C1 segment of cervical spinal cord (tissue), 14 donors: ENCODE measurements at regions not wholly inside any gene's neighbourhood (a gene's known extent, or its start where the extent isn't known, plus 50 kb on each side); places are given as distances from the start of the nearest gene placed in this dataset.

Experiments used
- DNase-seq, 14 donors: peaks; one replicate each; lab custom pipeline; 2025; lab: John Stamatoyannopoulos, UW

DNA sequence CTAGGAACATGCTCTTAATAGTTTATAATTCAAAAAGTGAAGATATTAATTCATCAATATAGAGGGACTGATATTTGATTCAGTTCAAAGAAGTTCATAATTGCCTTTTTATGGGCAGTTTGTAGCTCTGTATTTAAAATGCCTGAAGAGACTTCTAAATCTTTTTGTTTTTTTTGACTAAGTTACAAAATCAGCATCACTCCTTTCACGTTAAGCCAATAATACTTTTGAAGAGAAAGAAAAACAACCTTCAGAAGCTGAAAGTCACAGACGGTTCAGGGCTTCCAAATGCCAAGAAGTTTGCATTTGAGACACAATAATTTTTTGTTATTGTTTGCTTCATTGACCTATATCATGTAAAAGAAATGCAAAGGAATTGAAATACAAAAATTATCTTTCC is 394.6 kb upstream of the NR2F2 start:
- DNase-seq, result no peak

DNA sequence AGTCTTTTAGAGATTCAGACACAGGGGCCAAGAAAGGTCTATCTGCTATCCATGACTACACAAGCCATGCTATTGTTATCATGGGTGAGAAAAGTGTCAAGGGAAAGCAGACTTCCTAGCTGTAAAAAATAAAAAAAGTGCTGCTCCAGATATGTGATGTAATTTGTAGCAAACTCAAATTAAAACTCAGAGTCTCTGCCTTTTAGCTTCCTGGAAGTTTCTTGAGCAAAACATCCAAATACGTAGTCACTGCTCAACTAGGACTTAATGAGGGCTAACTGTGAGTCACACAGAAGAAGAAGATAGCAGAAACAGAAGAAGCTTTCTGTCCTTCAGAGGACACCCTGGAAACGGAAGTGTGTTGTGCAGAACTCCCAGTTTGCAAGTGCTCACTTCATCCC is 393.4 kb upstream of the NR2F2 start:
- DNase-seq, result no peak

DNA sequence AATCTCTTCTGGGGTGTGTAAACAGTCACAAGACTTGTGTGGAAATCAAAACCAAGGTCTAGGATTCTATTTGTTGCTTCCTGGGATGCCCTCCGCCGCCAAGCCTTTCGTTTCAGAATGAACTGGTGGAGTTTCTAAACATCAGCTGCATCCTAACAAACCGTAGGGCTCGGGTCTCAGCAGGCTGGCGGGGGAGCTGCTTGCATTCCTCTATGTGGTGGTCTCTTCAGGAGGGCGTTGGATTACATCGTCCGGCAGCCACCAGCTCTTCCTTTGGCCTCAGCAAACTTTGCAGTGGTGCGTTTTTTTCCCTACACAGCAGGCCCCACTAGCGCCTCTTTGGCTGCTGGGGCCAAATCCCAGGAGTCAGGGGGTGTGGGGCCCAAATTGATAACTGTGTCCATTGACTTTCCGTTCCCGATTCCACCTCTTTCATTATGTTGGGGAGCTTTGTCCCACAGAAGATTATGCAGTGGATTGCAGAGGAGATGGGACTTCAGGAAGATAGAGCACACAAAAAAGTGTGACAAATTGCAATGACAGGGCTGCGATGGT is 390.0 kb upstream of the NR2F2 start:
- DNase-seq, result no peak

DNA sequence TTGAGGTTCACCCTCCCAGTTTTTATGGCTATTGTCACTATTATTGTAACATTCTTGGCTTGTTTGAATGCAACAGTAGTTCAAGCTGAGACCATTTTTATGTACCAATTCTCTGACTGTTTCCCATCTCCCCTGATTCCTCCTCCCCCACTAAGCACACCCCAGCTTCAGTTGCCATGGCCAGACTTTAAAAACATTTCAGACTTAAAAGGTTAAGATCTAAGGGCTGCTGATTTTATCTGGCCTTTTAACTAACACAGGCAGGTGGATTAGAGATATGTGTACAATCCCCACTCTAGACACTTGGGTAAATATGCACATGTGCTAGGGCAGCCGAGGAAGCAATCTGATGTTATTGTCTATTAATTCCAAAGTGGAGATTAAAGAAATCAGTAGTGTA is 386.3 kb upstream of the NR2F2 start:
- DNase-seq, result no peak

DNA sequence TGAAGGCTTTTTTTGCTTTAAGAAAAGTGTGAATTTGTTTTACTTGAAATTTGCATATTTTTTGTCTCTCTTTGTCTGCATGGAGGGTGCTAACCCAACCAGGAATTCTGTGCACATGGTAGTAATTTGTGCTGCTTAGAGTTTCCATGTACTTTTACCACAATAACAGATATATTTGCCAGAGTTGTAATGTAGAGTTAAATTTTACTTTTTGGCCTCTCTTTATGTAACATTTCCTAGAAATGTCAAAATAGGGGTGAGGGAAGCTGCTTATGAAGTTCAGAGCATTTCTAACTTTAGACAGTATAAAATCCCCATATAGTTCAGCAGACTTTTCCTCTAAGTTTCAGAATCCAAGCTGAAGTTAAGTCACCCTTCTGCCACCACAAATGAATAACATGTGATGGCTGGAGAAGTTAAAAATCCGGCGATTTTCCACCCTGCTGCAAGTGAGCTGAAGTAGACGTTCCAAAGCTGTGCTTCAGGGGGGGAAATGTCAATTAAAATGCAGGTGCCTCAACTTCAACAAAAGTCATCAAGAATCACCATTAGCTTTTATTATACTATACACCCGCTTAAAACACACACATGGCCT is 385.7 kb upstream of the NR2F2 start:
- no peak for DNase-seq

DNA sequence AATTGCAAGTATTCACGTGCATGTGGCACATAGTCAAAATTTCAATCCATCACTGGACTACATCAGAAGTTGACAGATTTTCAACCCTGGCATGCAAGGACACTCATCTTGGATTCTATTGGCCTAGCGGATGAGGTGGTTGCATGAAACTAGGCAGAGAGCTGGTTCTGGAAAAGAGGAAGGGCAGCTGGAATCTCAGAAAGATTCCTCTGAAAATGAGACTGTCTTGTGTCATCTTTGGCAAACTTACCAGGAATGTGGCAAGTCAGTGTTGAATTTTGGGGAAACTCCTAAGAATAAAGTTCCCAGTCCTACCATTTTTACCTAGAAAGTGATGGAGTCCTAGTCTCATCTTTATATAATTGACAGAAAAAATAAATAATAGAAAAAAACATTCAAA is 384.3 kb upstream of the NR2F2 start:
- DNase-seq, result no peak

DNA sequence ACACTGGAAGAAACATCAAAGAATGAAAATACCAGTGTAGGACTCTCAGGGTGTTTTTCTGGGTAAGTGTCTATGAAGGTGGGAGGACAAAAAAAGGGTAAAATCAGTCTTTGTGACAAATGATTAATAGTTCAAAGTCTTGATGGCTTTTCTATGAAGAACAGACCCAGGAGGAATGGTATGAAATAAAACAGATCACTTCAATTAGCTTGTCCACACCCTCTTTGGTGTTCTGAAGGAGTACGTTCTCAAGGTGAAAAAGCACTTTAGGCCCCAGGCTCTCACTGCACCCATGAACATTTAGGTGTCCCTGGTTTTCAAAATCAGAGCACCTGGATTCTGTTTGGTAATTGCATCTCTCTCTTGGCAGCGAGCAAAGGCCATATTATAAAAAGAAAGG is 383.6 kb upstream of the NR2F2 start:
- DNase-seq, result no peak

DNA sequence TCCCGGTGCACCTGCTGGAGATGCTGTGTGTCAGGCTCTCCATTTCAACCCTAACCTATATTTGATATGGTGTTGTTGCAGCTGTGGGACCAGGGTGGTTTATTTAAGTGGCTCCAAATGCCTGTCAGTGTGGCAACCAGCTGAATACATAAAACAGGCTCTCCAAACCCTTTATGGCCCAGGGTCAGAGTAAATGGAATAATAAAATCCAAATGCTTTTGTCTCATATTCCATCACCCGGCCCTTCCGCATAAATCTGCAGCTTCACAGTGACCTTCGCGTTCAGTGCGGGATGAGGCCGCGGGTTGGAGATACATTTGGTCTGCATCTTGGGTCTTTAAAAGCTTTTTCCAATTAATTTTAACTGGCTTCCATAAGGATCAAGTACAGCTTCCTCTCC is 382.1 kb upstream of the NR2F2 start:
- no peak for DNase-seq

DNA sequence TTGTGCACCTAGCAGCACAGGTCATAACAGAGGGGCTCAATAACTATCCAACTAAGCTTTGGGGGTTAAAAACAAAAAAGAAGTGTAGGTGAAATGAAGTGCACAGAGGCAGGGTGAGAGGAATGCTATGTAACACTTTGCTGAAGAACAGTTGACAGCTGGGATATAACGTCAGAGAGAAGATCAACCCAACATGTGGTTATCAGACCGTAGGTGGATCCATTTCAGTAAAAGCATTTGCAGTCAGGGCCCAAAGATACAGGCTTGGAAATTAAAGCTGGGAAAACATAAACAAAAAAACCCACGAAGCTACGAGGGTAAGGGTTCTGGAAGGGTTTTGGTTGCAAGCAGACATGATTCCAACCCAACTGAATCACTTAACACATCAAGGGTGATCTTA is 377.5 kb upstream of the NR2F2 start:
- no peak for DNase-seq

DNA sequence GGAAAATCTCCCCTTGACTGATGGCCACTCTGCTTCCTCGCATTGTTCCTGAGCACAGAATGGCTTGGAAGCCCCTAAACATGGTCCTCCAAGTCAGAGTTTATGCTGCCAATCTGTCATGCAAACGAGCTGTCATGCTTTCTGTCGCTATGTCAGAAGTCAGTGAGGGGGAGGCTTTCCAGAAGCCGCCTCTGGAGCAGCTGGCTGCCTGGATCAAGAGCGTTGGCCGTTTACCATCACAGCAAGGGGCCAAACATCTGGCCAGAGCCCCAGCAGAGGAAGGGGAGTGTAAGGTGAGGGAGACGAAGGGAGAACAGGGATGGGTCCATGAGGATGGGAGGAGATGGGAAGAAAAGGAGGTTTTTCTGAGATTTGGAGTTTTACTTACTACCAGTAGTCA is 372.6 kb upstream of the NR2F2 start:
- no peak for DNase-seq

DNA sequence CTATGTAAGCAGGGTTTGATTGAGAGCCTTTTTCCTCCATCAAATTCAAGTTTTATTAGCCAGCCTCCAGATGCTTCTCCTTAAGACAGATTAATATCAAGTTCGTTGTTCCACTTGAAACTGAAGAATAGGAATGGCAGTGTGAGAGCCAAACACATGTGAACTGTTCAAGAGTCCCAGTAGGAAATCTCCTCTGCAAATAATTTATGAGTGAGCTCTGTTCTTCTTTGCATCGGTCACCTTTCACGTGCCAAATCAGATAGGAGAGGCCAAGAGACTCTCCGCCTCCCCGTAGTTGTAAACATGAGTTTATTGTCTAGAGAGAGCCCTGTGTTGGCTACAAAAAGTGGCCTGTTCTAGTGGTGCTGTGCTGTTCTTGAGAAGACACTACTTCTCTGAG is 372.1 kb upstream of the NR2F2 start:
- DNase-seq, result no peak

DNA sequence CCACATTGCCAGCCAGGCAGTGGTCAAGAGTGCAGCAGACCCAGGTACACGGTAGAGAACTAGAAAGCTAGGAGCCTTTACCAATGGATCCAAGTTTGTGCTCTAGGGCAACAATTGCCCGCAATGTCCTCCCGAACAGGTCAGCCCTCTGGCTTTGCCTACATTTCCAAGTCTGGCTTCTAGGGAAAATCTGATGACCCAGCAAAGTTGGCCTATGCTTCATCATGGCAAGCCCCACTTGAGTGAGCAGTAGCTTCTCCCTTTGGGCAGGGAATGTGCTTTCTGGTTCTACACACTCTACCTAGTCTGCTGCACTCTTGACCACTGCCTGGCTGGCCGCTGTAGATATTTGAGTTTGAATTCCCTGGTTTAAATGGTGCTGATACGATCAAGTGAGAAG is 361.6 kb upstream of the NR2F2 start:
- no peak for DNase-seq

DNA sequence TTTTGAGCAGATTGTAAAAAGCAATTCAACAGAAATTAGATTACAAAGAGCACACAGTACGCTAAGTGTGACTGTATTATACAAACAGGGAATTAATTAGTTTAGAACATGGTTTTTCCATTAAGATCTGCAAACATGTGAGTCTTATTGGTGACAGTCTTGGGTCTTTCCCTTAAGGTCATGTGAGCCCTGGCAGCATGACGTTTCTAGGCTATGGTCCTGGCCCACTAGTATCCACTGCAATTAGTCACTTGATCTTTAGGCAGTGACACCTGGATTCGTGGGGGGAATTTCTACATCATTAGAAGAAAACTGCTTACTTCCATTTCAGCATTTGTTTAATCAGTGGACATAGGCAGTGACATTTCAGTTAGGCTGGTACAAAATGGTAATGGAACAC is 360.2 kb upstream of the NR2F2 start:
- DNase-seq, result no peak

DNA sequence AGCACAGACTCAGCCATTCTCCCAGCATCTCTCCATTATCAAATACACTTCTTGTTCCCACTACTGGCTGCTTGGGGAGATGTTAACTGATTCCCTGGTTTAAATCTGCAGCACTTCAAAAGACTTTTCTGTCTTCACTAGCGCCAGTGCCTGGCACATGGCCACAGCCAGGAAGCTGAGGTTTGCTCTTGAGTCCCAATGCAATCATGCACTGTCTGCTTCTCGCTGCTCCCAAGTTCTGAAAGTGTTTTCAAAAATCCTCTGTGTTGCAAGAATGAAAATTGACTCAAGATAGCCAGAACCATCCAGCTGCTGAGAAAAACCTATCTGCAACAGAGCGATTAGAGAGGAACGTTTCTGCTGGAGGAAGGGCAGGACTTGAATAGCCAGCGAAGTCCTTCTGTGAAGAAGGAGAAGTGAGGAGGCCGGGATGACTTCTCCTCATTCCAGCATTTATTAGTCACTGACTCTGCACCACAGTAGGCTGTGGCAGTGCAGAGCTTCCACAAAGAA is 358.4 kb upstream of the NR2F2 start:
- peak in 1 of 14 donors; percentile 0 for DNase-seq

DNA sequence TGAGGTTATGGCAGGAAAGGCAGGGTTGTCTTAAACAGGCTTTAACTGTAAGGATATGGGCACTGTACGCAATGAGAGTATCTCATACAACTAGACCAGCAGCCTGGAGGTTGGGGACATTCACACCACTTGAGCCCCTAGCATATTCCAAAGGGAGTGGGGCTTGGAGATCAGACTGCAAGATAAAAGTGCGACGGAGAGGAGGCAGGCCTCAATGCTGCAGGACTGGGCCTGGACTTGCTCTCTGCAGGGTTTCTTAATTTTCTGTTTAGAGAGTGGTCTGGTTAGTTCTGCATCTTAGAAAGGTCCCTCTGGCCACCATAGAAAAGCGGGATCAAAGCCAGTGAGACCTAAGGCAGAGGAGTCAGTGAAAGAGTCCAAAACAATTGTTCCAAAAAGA is 357.7 kb upstream of the NR2F2 start:
- no peak for DNase-seq

DNA sequence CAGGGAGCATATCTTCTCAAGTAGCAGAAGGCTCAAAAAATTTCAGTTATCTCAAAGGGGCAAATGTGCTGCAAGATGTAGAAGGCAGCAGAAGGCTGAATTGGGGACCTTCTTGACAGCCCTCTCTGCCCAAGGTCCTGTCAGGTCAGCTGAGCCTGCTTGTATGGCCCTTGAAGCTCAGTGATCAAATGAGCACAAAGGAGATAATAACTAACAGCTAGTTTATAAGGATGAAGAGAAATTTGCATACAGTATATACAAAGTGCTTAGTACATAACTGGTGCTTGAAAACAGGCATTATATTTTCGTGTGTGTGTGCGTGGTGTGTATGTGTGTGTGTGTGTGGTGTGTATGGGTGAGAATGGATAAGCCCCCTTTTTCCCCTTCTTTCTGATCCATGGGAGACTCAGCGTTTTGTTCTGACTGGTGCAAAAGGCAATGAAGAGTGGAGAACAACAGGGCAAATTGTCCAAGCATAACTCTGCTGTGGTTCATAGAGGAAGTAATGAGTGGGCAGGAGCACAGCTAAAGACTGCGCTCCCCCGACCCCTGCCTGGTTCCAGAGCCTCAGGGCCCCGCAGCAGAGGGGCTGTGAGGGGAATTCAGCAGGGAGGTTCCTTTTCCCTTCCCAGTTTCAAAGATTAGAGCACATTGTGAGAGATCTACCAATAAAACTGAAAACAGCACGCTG is 356.8 kb upstream of the NR2F2 start:
- DNase-seq, result no peak

DNA sequence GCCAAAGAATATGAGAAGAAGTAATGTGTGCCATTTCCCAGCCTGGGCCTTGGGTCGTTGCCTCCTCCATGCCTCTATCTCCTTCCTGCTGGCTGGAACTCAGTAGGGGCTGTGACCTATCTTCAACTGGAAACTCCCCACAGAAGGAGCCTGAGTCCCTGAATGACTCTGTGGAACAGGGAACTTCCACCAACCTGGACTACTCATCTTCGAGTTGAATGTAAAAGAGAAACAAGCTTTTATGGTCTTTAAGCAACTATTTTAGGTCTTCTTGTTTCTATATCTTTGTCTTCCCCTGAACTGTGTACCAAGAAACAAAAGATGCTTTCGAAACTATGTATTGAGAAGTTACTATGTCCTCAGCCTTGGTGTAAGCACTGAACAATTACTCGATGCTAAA is 355.3 kb upstream of the NR2F2 start:
- DNase-seq, result no peak

DNA sequence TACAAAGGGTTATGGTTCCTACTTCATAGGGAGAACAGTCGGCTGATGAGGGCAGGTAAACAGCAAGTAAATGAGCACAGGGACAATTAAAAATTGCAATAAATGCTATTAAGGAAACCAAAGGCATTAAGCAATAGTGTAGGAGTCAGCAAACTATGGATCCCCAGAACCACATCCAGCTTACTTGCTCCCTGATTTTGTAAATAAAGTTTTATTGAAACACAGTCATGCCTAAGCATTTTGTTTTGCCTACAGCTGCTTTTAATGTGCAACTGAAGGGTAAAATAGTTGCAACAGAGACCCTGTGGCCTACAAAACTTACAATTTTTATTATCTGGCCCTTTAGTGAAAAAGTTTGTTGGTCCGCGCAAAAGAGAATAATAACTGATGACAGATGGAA is 351.2 kb upstream of the NR2F2 start:
- DNase-seq, result no peak

DNA sequence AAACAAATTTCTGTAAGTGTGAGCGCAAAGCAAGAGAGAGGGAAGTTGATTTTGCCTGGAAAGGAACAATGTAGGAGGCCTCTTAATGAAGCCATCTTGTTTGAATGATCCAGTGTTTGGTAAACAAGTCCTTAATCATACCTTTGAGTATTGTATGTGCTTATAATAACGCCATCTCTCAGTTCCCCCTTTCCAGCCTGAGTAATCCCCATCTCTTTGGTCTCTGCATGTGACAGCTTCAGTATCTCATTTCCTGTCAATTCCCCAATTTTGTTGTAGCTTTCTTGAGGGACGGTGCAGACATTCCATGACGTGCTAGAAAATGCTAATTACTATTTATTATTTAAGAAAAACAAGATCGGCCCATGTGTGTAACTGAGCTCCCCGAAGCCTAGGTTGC is 349.3 kb upstream of the NR2F2 start:
- no peak for DNase-seq

DNA sequence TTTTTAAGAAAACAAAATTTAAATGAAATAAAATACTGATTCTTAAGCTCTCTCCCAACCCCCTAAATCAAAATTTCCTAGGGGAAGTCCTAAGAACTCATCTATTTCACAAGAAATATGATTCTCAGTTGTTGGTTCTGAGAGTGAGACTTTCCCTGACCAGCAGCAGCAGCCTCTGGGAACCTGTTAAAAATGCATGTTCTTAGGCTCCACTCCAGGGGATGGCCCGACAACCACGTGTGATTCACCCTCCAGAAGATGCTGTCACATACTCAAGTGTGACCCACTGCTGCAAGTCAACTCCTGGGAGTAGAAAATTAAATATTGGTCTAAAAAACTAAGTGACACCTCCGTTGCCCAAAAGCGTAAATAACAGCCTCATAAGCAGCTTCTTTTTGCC is 343.2 kb upstream of the NR2F2 start:
- no peak for DNase-seq

DNA sequence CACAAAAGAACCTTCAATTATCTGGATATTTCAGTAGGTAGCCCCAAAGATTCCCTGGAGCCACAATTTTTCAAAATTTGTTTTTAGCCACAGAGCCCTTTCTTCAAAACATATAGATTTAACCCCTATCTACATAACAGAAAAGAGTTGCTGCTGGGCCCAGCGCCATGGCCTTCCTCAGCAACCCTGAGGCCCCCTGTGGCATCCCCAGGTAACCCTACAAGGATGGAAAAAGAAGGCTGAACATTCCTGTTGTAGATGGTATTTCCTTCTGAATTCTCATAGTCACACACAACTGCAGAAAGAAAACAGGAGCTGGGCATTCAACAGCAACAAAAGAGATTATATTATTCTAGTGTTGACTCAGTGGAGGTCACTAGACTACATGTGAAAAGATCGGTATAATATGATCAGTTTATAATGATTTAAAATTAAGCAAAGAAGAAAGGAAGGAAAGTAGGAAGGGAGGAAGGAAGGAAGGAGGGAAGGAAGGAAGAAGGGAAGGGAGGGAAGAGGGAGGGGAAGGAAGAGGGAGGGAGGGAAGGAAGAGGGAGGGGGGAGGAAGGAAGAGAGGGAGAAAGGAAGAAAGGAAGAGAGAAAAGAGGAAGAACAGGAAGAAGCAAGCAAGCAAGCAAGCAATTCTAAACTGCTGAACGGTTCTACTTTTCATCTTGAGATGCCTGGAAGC is 342.5 kb upstream of the NR2F2 start:
- no peak for DNase-seq

DNA sequence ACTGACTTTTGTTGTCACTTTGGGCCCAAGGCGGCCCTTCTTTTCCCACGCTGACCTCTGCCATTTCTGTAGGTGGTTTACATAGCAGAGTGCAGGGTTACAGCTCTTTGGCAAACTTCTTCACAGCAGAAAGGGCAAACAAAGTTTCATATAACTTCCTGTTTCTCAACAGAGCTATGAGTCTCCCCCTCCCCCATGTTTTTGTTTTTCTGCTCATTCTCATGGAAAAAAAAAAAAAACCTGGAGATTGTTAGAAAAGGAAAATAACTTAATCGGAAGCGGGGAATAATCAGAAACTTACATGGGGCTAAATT is 342.0 kb upstream of the NR2F2 start:
- DNase-seq, result no peak

DNA sequence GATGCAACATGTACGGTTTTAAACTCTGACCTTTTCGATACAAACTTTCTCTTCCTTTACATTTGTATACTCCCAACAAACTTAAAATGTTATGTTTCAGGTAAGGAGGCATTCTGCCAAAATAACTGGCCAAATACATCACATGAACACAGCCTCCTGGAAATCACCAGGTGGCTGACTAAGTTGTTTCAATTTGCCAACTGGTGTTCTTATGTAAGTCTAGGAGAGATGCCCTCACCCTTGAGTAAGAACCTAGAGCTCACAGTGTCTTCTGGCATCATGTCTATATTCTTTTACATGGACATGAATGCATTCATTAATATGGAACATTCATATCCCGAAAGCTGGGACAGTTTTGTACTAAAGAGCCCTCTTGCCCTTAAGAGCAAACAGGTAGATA is 341.1 kb upstream of the NR2F2 start:
- no peak for DNase-seq
